HuH-7 (cell line): ENCODE measurements at regions not wholly inside any gene's neighbourhood (a gene's known extent, or its start where the extent isn't known, plus 50 kb on each side); places are given as distances from the start of the nearest gene placed in this dataset.
"Not testable (repeated sequence)": the region's sequence is repeated elsewhere in the genome, so short reads cannot be mapped to it uniquely, and the experiment has no call there.

Experiments used
- DNase-seq: peaks from one replicate; pipeline ENCODE4 v3.0.0; 2011; ENCODE audit warnings: low spot score

GRCh38 chr16:66206363-66206762 is 160.1 kb upstream of the CDH5 start:
- no peak for DNase-seq

DNA sequence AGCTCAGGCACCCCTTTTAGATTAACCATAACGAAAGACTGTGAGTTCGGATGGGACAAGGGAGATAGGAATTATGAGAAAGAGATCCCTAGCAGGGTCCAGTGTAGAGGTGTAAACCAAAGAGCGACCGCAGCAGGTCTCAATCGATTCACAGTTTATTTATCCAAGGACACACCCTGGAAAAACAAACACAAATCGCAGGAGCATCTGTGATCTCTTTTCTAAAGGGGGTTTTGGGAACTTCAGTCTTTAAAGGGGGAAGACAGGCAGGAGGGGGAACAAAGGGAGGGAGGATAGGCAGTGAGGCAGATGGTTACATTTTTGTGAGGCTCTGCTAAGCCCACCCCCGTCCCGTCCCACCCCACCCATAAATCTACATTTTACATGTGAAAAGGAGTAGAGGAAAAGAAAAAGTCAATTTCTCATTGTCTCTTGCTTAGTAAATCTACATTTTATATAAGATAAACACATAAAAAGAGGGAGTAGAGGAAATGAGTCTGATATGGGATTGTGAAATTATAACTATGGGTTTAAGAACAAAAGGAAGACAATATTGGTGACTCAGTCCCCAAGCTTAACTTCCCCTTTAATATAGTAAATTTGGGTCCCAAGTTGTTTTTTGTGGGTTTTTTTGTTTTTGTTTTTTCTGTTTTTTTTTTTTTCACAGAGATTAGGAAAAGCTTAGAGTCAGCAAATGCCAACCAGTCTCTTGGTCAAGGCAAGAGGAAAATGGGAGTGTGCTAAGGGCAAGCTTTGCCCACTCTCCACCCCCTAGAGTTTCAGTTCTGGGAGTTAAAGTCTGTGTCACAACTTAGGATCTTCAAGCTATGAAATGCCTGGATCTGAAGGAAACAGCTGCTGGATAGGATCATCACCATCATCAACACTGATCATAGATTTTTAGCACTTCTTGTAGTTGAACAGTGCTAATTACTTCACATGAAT is 160.9 kb upstream of the CDH5 start:
- no peak for DNase-seq

DNA sequence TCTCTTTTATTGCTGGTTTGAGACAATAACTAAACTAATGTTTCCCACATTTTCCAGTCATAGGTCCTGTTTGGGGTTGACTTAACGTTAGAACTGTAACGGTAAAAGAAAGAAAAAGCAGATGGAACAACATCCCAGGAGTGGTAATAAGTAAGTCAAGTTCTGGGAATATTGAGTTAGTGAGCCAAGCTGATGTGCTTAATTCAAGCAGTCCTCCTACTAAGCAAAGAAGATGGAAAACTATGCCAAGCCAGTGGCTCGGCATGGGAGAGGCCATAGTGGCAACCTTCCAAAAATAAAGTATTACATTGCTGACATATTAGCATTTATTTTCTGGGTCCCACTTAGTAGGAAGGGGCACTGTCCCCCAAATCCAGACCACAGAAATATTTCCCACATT is 161.7 kb upstream of the CDH5 start:
- no peak for DNase-seq

DNA sequence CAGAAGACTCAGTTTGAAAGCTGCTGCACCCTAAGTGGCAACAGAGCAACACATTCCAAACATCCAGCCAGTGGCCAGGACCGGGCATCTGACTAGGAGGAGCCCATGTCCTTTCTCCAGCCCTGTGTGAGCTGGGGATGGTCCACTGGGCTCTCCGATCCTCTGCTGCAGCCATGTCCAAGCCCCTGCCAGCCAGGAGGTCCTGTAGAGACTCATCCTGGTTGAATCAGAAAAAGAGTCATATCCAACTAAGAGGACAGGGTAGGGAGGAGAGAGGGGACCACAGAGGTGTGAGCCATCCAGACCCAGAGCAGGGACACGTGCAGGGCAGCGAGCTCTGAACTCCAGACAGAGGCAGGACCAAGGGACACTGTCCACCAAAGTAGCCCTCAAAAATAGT is 163.0 kb upstream of the CDH5 start:
- DNase-seq: no peak

GRCh38 chr16:66199189-66199588 is 167.3 kb upstream of the CDH5 start:
- no peak for DNase-seq

- no peak for DNase-seq
These were observed 167.8 kb upstream of the CDH5 start for GRCh38 chr16:66198641-66199040.

GRCh38 chr16:66197668-66198278 is 168.7 kb upstream of the CDH5 start:
- no peak for DNase-seq

- DNase-seq: no peak
These were observed 169.7 kb upstream of the CDH5 start for GRCh38 chr16:66196770-66197169.

DNA sequence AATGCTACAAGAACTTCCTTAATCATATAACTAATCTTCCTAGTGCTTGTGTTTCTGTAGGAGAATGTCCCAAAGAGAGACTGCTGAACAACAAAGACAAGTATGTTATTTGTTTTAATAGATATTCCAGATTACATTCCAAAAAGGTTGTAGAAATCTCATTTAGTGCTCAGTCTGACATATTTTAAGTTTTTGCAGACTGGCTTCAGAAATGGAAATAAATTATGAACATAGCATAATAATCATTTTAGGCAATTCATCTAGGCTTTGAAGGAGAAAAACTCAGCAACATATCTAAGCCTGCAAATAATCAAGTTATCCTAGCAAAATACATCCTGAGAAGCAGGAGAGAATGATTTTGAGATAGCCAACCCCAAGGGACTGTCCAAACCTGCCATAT is 171.6 kb upstream of the CDH5 start:
- DNase-seq: no peak

DNA sequence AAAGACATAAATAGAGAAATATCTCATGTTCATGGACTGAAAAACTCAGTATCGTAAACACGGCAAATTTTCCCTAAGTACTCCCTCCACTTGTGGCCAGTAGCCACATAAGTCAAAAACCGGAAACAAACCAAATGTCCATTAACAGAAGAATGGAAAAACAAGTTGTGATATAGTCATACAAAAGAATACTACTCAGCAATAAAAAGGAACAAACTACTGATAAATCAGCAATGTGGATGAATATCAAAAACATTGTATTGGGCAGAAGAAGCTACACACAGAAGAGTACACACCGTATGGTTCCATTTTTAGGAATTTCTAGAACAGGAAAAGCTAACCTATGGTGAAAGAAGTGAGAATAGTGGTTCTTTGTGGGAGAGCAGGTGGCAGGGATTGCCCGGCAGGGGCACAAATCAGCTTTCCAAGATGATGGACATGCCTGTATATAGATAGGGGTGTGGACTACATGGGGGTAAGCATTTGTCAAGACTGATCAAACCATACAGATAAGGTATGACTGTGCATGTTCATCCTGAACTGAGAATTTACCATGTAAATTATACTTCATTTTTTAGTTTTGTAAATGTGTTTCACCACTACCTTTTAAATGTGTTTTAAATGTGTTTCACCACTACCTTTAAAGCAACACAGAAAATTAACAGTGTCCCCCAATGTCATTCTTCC is 172.8 kb upstream of the CDH5 start:
- no peak for DNase-seq

GRCh38 chr16:66190411-66190810 is 176.1 kb upstream of the CDH5 start:
- DNase-seq: no peak

GRCh38 chr16:66189951-66190350 is 176.5 kb upstream of the CDH5 start:
- no peak for DNase-seq

DNA sequence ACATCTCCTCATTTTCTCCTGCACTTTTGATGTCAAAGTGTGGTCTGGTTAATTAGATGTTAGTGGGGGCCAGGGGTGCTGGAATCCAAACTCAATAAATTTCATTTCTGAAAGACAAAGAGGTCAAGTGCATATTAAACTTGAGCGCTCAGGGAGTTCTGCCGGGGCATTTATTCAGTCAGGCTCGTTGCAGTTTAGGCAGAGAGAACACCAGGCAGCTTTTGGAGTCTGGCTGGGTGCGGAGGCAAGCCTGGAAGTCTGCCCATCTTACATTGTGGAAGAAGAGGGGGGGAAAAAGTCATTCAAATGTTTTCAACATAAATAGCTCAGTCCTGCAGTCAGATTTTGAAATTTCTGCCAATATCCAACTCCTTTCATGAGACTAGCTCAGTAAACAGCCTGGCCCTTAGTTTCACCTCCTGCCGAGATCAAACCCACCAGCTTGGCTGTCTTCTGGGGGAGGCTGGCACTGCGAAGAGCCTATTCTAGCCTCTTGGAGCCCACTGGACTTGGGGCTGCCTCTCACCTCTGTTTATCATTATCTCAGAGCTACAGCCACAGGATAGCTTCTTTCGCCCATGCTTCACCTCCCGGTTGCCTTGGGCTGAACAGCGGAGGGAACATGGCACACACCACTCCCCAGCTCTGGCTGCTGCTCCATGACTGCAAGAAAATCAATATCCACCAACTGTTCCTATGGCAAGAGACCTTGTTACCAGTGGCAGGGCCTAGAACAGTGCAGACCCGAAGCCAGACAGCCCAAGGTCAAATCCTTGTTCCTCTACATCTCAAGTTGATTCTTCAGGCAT is 177.4 kb upstream of the CDH5 start:
- no peak for DNase-seq

DNA sequence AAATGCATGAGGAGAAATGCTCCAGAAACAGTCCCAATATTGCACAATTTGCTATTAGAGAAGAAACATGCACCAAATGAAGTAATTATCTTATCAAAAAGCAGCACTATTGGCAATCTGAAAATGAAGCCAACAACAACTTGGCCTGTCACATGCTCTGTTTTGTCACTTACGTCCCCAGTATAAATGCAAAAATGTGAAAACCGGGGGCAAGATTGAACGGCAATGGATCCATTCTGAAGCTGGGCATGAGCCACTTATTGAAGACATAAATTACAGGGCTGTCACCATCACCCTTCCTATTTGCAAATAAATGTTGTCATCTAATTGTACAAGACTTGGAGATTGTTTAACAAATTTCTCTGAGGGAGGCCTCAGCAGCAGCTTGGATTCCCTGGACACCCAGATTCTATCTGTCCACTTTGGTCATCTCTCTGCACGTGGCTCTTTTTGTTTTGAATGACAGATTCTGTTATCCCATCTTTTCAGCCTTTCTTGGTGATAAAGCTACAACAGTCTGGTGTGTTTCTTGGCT is 180.2 kb upstream of the CDH5 start:
- no peak for DNase-seq

DNA sequence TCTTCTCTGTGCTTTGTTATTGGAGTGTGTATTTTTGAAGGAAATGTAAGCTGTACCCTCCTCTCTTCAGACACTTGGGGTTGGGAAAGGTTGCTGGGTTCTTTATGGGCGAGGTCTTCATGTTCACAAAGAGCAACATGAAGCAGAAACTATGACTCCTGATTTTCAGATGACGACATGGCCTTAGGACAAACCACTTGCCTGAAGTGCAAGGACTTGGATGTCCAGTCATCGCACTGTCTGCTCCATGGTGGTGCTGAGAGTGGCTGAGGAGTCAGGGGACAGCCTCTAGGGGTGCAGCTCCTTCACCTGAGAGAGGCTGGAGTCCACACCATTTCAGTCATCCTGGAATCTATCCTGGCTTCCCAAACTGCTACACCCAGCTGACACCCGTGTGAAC is 183.9 kb upstream of the CDH5 start:
- DNase-seq: no peak

DNA sequence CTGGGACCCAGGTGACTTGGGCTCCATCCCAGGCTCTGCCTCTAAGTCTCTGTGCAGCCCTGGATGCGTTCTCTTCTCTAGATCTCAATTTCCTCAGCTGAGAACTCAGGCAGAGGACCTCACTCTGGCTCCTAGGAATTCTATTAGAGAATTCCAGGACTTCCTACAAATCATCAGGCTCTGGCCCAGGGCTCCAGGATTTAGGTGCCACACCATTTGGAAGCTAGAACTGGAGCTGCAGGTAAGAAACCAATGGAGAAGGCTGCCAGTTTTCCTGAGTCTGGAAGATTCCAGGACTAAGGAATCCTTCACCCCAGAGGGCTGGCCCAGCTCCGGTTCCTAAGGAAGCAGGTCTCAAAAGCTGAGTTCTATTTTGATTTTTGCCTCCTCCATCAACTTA is 189.8 kb upstream of the CDH5 start:
- DNase-seq: no peak

- no peak for DNase-seq
These were observed 190.4 kb upstream of the CDH5 start for GRCh38 chr16:66176111-66176510.

GRCh38 chr16:66175636-66176035 is 190.9 kb upstream of the CDH5 start:
- DNase-seq: no peak

GRCh38 chr16:66175058-66175457 is 191.4 kb upstream of the CDH5 start:
- DNase-seq: no peak

DNA sequence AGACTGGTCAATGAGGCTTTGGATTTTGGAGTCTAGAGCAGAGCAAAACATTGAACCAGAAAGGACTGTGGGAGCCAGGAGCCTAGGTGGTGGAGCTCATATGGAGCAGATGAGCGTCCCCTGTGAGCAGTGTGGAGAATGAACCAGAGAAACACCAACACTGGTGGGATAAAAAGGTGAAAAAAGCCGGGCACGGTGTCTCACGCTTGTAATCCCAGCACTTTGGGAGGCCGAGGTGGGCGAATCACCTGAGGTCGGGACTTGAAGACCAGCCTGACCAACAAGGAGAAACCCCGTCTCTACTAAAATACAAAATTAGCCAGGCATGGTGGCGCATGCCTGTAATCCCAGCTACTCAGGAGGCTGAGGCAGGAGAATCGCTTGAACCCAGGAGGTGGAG is 192.7 kb upstream of the CDH5 start:
- DNase-seq: not testable (repeated sequence)

DNA sequence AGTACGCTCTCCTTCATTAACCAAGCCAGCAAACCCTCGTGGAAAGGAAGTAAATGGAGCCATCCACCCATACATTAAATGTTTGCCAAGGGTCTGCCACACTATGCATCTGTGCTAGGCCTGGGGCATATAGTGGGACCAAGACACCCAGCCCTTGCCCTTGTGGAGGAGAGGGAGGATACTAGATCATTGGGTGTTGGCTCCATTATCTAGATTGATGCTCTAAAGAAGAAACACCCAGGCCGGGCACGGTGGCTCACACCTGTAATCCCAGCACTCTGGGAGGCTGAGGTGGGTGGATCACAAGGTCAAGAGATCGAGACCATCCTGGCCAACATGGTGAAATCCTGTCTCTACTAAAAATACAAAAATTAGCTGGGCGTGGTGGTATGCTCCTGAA is 193.3 kb upstream of the CDH5 start:
- not testable (repeated sequence) for DNase-seq

- DNase-seq: no peak
These were observed 194.0 kb upstream of the CDH5 start for GRCh38 chr16:66172463-66172862.
